GM12864 (cell line): ENCODE measurements at regions not wholly inside any gene's neighbourhood (a gene's known extent, or its start where the extent isn't known, plus 50 kb on each side); places are given as distances from the start of the nearest gene placed in this dataset.
"Not testable (repeated sequence)": the region's sequence is repeated elsewhere in the genome, so short reads cannot be mapped to it uniquely, and the experiment has no call there.

ENCODE experiments used
- DNase-seq: peaks from one replicate; pipeline ENCODE4 v3.0.0-alpha.2; 2011; ENCODE audit warnings: low read depth
- H3K4me3 ChIP-seq: 2 replicates; pipeline ENCODE4 v1.5.1; 2011; ENCODE audit warnings: mild to moderate bottlenecking, low read depth, low read length, control low read depth
- CTCF ChIP-seq: IDR thresholded peaks from 2 replicates; pipeline ENCODE4 v1.5.1; 2011; ENCODE audit warnings: low read depth, mild to moderate bottlenecking, moderate library complexity, low read length, control low read depth, inconsistent platforms; ENCODE audit errors: missing control alignments

GRCh38 chrX:93468075-93468474, 205.3 kb downstream of the NAP1L3 start:
- no peak for TF ChIP-seq CTCF
- no peak overlapping the region for H3K4me3 ChIP-seq
- DNase-seq: no peak

GRCh38 chrX:93466383-93466782, 207.0 kb downstream of the NAP1L3 start:
- no peak overlapping the region for H3K4me3 ChIP-seq
- TF ChIP-seq CTCF: no peak
- no peak for DNase-seq

- TF ChIP-seq CTCF: no peak
- no peak for DNase-seq
- no peak overlapping the region for H3K4me3 ChIP-seq
Observed at GRCh38 chrX:93461060-93461459, 212.3 kb downstream of the NAP1L3 start.

- DNase-seq: no peak
- TF ChIP-seq CTCF: no peak
- no peak overlapping the region for H3K4me3 ChIP-seq
Observed at GRCh38 chrX:93454509-93454908, 218.9 kb downstream of the NAP1L3 start.

GRCh38 chrX:93434721-93435120, 238.7 kb downstream of the NAP1L3 start:
- DNase-seq, H3K4me3 ChIP-seq: not testable (repeated sequence)

GRCh38 chrX:93428497-93428896, 244.9 kb downstream of the NAP1L3 start:
- no peak for DNase-seq
- no peak for TF ChIP-seq CTCF
- no peak overlapping the region for H3K4me3 ChIP-seq

- DNase-seq: no peak
- TF ChIP-seq CTCF: peak; percentile 45
- no peak overlapping the region for H3K4me3 ChIP-seq
Observed at GRCh38 chrX:93422693-93423092, 250.7 kb downstream of the NAP1L3 start.
